Natural killer cell (primary cell): ENCODE measurements at regions not wholly inside any gene's neighbourhood (a gene's known extent, or its start where the extent isn't known, plus 50 kb on each side); places are given as distances from the start of the nearest gene placed in this dataset.

Experiments used
- ATAC-seq, 3 donors: fragments of 150-1000 bp in 2 of 3; fragments of 200-7000 bp in 1 of 3; cut with Tn5 transposase; 1 replicate in 1 of 3; 2 replicates in 2 of 3; pipeline ENCODE4 v1.10.0; 2021; ENCODE audit warnings: mild to moderate bottlenecking in 2 of 3, moderate library complexity in 2 of 3
- DNase-seq, 2 donors: peaks; one replicate each; pipeline versions ENCODE4 v3.0.0 to v3.0.0-alpha.2; 2013 to 2021; ENCODE audit warnings: mixed read lengths in 1 of 2
- H3K27ac ChIP-seq: one replicate; pipeline ENCODE4 v1.5.1; 2013; ENCODE audit warnings: mild to moderate bottlenecking, low read length
- H3K27me3 ChIP-seq: one replicate; pipeline ENCODE4 v1.6.1; 2013; ENCODE audit warnings: low read length; ENCODE audit not compliant: control insufficient read depth, insufficient read depth
- H3K36me3 ChIP-seq: one replicate; pipeline ENCODE4 v1.6.1; 2013; ENCODE audit warnings: low read length; ENCODE audit not compliant: control insufficient read depth, insufficient read depth
- H3K4me1 ChIP-seq: one replicate; pipeline ENCODE4 v1.6.1; 2013; ENCODE audit warnings: low read length; ENCODE audit not compliant: control insufficient read depth, insufficient read depth
- H3K4me3 ChIP-seq: one replicate; pipeline ENCODE4 v1.5.1; 2013; ENCODE audit warnings: low read length
- H3K9me3 ChIP-seq: one replicate; pipeline ENCODE4 v1.6.1; 2013; ENCODE audit warnings: low read length; ENCODE audit not compliant: control insufficient read depth, insufficient read depth
- H3K27ac Mint-ChIP-seq, 2 donors: one replicate each; pipeline ENCODE4 v1.8.0; 2022; ENCODE audit warnings: mild to moderate bottlenecking in 2 of 2, mixed read lengths in 2 of 2, moderate library complexity in 1 of 2
- H3K27me3 Mint-ChIP-seq, 2 donors: one replicate each; pipeline ENCODE4 v1.8.0; 2022; ENCODE audit warnings: low read depth in 2 of 2, mixed read lengths in 2 of 2
- H3K36me3 Mint-ChIP-seq: one replicate; pipeline ENCODE4 v1.8.0; 2022; ENCODE audit warnings: mixed read lengths
- H3K4me1 Mint-ChIP-seq, 2 donors: one replicate each; pipeline ENCODE4 v1.8.0; 2022; ENCODE audit warnings: mixed read lengths in 2 of 2
- H3K4me3 Mint-ChIP-seq: one replicate; pipeline ENCODE4 v1.8.0; 2022; ENCODE audit warnings: mild to moderate bottlenecking, moderate library complexity, mixed read lengths
- H3K9me3 Mint-ChIP-seq, 2 donors: one replicate each; pipeline ENCODE4 v1.8.0; 2022; ENCODE audit warnings: mixed read lengths in 2 of 2
- WGBS: methylation state at CpG from one replicate; pipeline ENCODE4 v1.1.7; 2013; ENCODE audit warnings: missing lambda C conversion rate; ENCODE audit not compliant: insufficient coverage; 5-methylcytosine and 5-hydroxymethylcytosine counted together
- intact Hi-C: fragments of 100-400 bp; cut with micrococcal nuclease; formaldehyde crosslinking; loops from one replicate; pipeline ENCODE4 v1.14.2; 2022
- TF ChIP-seq, protein P1 (sequence below): fragments of 200-600 bp; IDR thresholded peaks from one replicate; pipeline ENCODE4 v1.8.0; 2022; ENCODE audit warnings: antibody characterized with exemption

DNA sequence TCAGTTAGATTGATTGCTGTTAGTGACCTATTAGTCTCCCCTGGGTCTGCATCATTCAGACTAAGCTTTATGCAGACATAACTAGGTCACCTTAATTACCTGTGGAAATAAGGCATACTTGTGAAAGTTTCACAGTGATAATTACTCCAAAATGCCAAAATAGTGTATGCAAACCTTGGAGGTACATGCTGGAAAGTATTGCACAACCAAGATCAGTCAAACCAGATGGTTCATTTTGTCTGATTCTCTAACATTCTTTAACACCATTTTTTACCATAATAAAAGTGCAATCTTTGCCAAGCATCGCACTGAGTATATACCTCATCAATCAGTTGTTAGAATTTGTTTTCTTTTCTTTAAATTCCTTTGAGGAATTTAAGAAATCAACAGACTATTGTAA is 186.3 kb upstream of the TMEFF2 start:
- DNase-seq (no peak), ATAC-seq (no peak)
- Mint-ChIP-seq H3K27ac (no peak overlapping the region), H3K27me3 (no peaks in the 10 kb centered on the region), H3K4me1 (no peaks in the 10 kb centered on the region), H3K9me3 (peaks cover 5% of the 10 kb centered on the region in 2 donors), H3K36me3 (no peaks in the 10 kb centered on the region), H3K4me3 (no peak overlapping the region)
- TF ChIP-seq, protein P1, sequence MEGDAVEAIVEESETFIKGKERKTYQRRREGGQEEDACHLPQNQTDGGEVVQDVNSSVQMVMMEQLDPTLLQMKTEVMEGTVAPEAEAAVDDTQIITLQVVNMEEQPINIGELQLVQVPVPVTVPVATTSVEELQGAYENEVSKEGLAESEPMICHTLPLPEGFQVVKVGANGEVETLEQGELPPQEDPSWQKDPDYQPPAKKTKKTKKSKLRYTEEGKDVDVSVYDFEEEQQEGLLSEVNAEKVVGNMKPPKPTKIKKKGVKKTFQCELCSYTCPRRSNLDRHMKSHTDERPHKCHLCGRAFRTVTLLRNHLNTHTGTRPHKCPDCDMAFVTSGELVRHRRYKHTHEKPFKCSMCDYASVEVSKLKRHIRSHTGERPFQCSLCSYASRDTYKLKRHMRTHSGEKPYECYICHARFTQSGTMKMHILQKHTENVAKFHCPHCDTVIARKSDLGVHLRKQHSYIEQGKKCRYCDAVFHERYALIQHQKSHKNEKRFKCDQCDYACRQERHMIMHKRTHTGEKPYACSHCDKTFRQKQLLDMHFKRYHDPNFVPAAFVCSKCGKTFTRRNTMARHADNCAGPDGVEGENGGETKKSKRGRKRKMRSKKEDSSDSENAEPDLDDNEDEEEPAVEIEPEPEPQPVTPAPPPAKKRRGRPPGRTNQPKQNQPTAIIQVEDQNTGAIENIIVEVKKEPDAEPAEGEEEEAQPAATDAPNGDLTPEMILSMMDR: no peak
- WGBS: no CpG with 5 or more reads among the region's 1 CpG
- Histone ChIP-seq H3K4me3 (no peak overlapping the region), H3K27ac (no peak overlapping the region), H3K4me1 (no peaks in the 10 kb centered on the region), H3K36me3 (no peaks in the 10 kb centered on the region), H3K27me3 (no peaks in the 10 kb centered on the region), H3K9me3 (no peaks in the 10 kb centered on the region)
- intact Hi-C loops: no loop called here

DNA sequence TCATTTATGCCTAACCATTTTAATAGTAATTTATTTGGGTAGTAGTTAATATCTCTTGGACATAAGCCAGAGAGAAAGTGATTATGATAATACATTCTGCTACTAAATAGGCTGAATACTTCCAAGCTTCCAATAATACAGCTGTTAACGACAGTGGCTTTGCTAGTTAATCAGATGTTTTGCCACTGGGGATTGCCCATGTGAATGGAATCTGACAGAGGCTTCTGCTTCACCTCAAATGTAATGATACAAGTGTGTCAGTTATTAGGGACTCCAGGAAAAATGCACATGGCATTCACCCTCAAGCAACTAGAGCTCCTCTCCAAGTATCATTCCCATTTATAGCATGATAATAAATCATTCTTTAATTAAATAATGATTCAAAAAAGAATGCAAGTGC is 185.0 kb upstream of the TMEFF2 start:
- no peak for ATAC-seq

DNA sequence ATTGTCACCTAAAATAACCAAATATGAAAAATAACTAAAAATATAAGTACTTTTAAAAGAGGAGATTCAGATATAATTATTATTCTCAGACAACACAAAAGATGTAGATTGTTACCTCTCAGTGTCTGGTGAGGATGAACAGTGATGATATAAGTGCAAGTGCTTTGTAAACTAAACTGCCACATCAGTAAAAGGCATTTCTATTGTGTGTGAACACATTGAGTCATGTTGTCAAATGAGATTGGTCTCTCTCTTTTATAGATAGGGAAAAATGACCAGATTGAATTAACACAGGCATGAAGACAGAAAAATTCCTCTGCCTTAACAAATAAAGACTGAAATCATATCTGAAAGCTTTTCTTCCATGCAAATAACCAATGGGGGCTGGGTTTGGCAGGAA is 182.4 kb upstream of the TMEFF2 start:
- Mint-ChIP-seq H3K4me3 (no peak overlapping the region), H3K9me3 (peaks cover 4 to 14% of the 10 kb centered on the region in 2 donors), H3K36me3 (no peaks in the 10 kb centered on the region), H3K27ac (no peak overlapping the region), H3K4me1 (no peaks in the 10 kb centered on the region), H3K27me3 (no peaks in the 10 kb centered on the region)
- intact Hi-C loops: no loop called here
- Histone ChIP-seq H3K4me3 (no peak overlapping the region), H3K9me3 (no peaks in the 10 kb centered on the region), H3K4me1 (no peaks in the 10 kb centered on the region), H3K27ac (no peak overlapping the region), H3K27me3 (no peaks in the 10 kb centered on the region), H3K36me3 (no peaks in the 10 kb centered on the region)
- TF ChIP-seq, protein P1: no peak
- DNase-seq (no peak), ATAC-seq (no peak)

More for the DNA sequence above, 185.0 kb upstream of the TMEFF2 start:
- no peak overlapping the region for H3K4me3 ChIP-seq
- H3K27me3 ChIP-seq: no peaks in the 10 kb centered on the region
- H3K9me3 Mint-ChIP-seq: peaks cover 4 to 5% of the 10 kb centered on the region in 2 donors
- no peak overlapping the region for H3K27ac ChIP-seq
- no peaks in the 10 kb centered on the region for H3K36me3 ChIP-seq
- H3K27me3 Mint-ChIP-seq: no peaks in the 10 kb centered on the region
- intact Hi-C loops: no loop called here
- H3K27ac Mint-ChIP-seq: no peak overlapping the region
- no peaks in the 10 kb centered on the region for H3K4me1 ChIP-seq
- no peaks in the 10 kb centered on the region for H3K36me3 Mint-ChIP-seq
- H3K4me1 Mint-ChIP-seq: no peaks in the 10 kb centered on the region
- 83% methylated on average over 1 of the region's 1 CpG for WGBS
- H3K9me3 ChIP-seq: no peaks in the 10 kb centered on the region
- H3K4me3 Mint-ChIP-seq: no peak overlapping the region
- TF ChIP-seq, protein P1: no peak
- no peak for DNase-seq

DNA sequence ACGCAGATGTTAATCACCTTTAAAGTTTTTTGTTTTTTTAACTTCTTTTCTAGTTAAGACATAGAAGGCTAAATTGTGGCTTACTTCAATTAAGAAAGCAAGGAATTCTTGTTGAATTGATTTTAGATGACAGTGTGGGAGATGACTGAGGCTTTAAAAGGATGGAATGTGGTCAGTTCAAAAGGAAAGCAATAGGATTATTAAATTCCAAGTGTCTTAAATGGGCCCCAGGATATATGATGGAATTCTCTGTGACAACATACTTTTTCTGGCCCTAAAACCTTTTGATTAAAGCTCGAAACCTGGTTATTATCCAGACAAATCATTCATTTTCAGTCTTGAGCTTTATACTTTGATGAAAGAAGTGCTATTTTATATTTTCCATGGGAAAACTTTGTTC is 179.0 kb upstream of the TMEFF2 start:
- TF ChIP-seq, protein P1: no peak
- Mint-ChIP-seq H3K4me3 (no peak overlapping the region), H3K36me3 (no peaks in the 10 kb centered on the region), H3K27me3 (no peaks in the 10 kb centered on the region), H3K4me1 (no peaks in the 10 kb centered on the region), H3K9me3 (peaks cover 4 to 9% of the 10 kb centered on the region in 2 donors), H3K27ac (no peak overlapping the region)
- H3K4me1 ChIP-seq: no peaks in the 10 kb centered on the region
- no peak overlapping the region for H3K4me3 ChIP-seq
- H3K9me3 ChIP-seq: no peaks in the 10 kb centered on the region
- H3K27me3 ChIP-seq: no peaks in the 10 kb centered on the region
- no peaks in the 10 kb centered on the region for H3K36me3 ChIP-seq
- ATAC-seq (no peak), DNase-seq (no peak)
- intact Hi-C loops: no loop called here
- WGBS: 100% methylated on average over 1 of the region's 2 CpGs
- H3K27ac ChIP-seq: no peak overlapping the region
